ENCODE measurements at regions not wholly inside any gene's neighbourhood (a gene's known extent, or its start where the extent isn't known, plus 50 kb on each side); places are given as distances from the start of the nearest gene placed in this dataset.

DNA sequence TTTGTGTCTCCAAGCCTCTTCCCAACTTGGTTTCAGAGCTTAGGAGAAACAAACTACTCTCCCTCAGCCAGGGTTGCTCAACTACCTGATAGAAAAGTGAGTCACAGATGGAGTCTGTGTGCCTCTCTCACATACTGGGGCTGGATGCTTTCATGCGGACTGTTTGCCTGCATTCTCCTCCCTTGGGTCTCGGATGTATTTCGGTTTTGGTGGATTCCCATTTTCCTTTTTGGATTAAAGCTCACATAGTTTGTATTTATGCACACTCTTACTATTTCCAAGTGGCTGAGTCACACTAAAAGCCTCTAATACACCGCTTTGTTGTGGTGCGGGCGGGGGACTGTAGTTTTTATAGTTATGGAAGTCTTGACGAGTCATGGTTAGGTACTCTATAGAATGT is 505.4 kb downstream of the LRFN5 start:
- Histone ChIP-seq H3K27ac (no peak overlapping the region), H3K4me1 (no peaks in the 10 kb centered on the region), H3K9me3 (peaks cover 13% of the 10 kb centered on the region), H3K4me3 (no peak overlapping the region), H3K4me2 (no peak overlapping the region)
- TF ChIP-seq BHLHE40 (IDR thresholded peaks at IDR 0.05; ENCODE audit: low read depth, low read length) (no peak), CBX2 (IDR thresholded peaks at IDR 0.05; ENCODE audit: borderline replicate concordance, low read depth) (no peak), HOXB5 (CRISPR knock-in tag; IDR thresholded peaks at IDR 0.05) (no peak), GATA3 (IDR thresholded peaks at IDR 0.05; ENCODE audit: borderline replicate concordance) (no peak), RFX5 (IDR thresholded peaks at IDR 0.05) (no peak), TFCP2L1 (CRISPR knock-in tag; IDR thresholded peaks at IDR 0.05) (no peak), FOXS1 (CRISPR knock-in tag; IDR thresholded peaks at IDR 0.05) (no peak), CEBPB (IDR thresholded peaks at IDR 0.05) (no peak), ZFP36 (IDR thresholded peaks at IDR 0.05; ENCODE audit: borderline replicate concordance, partially characterized antibody) (no peak), CHD2 (IDR thresholded peaks at IDR 0.05; ENCODE audit: low read length, partially characterized antibody) (no peak), RNF2 (IDR thresholded peaks at IDR 0.05; ENCODE audit: borderline replicate concordance, low read depth) (no peak), RCOR1 (IDR thresholded peaks at IDR 0.05; ENCODE audit: low read depth, low read length) (no peak)
- TF ChIP-seq, protein P1, sequence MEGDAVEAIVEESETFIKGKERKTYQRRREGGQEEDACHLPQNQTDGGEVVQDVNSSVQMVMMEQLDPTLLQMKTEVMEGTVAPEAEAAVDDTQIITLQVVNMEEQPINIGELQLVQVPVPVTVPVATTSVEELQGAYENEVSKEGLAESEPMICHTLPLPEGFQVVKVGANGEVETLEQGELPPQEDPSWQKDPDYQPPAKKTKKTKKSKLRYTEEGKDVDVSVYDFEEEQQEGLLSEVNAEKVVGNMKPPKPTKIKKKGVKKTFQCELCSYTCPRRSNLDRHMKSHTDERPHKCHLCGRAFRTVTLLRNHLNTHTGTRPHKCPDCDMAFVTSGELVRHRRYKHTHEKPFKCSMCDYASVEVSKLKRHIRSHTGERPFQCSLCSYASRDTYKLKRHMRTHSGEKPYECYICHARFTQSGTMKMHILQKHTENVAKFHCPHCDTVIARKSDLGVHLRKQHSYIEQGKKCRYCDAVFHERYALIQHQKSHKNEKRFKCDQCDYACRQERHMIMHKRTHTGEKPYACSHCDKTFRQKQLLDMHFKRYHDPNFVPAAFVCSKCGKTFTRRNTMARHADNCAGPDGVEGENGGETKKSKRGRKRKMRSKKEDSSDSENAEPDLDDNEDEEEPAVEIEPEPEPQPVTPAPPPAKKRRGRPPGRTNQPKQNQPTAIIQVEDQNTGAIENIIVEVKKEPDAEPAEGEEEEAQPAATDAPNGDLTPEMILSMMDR (IDR thresholded peaks at IDR 0.05) = no peak
- TF ChIP-seq, protein P2, sequence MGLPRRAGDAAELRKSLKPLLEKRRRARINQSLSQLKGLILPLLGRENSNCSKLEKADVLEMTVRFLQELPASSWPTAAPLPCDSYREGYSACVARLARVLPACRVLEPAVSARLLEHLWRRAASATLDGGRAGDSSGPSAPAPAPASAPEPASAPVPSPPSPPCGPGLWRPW (IDR thresholded peaks at IDR 0.05) = no peak
- TF ChIP-seq, protein P3, sequence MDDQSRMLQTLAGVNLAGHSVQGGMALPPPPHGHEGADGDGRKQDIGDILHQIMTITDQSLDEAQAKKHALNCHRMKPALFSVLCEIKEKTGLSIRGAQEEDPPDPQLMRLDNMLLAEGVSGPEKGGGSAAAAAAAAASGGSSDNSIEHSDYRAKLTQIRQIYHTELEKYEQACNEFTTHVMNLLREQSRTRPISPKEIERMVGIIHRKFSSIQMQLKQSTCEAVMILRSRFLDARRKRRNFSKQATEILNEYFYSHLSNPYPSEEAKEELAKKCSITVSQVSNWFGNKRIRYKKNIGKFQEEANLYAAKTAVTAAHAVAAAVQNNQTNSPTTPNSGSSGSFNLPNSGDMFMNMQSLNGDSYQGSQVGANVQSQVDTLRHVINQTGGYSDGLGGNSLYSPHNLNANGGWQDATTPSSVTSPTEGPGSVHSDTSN (IDR thresholded peaks at IDR 0.05) = no peak
- WGBS (ENCODE audit: missing lambda C conversion rate) = 66% methylated on average over 7 of the region's 7 CpGs
- FAIRE-seq = no peak
- ATAC-seq = no peak
- ChIA-PET CTCF (interaction anchor here (0.9 kb wide), 1 partner anchor 85 kb away, joined by 3 read pairs; no protein-coding TSS in a partner anchor), POLR2A (no interaction called here)
- DNase-seq (ENCODE audit: low read depth in 1 of 2, low spot score in 1 of 2) = no peak

DNA sequence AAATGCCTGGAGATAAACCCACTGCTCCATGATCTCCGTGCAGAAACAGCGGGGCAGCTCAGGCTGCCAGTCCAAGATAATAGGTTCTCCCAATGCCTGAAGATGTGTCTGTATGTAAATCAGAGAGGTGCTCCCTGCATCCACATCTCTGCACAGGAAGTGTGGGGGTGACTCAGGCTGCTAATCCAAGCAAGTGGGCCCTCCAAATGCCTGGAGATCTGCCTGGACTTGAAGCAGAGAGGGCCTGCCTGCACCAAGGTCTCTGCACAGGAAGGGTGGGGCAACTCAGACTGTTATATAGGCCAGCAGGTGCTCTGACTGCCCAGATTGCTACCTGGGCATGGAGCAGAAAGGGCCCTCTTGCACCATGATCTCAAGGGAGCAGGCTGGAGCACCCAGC is 504.7 kb downstream of the LRFN5 start:
- H3K27ac ChIP-seq = no peak overlapping the region

DNA sequence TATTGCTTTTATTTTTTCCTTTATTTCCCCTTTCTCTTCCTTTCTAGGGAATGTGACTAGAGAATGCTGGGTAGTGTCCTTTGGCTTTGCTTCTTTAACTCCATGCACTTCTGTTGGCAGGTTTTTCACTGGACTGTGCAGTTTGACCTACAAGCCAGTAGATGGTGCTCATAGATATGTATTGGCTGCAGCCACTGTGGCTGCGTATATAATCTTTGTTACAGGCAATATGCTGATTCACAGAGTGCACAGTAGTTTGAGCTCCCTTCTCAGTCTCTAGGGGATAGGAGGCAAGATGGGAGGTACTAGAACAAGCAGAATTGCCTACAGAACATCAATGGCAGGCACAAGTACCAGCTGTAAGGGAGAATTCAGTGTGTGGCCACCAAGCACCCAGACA is 503.5 kb downstream of the LRFN5 start:
- ChIA-PET POLR2A (no interaction called here), CTCF (interaction anchor here (0.7 to 1.5 kb wide), 9 partner anchors 12 to 127 kb away, joined by 3 to 6 read pairs (median 4); no protein-coding TSS in a partner anchor)
- no peak overlapping the region for H3K4me3 ChIP-seq
- no peaks in the 10 kb centered on the region for H3K4me1 ChIP-seq
- WGBS (ENCODE audit: missing lambda C conversion rate) = 44% methylated on average over 1 of the region's 1 CpG
- peaks cover 13% of the 10 kb centered on the region for H3K9me3 ChIP-seq
- peak; percentile 66 to 85 for TF ChIP-seq RAD21 (conservative IDR thresholded peaks at IDR 0.05 in 1 of 2, IDR thresholded peaks at IDR 0.05 in 1 of 2)
- no peak for TF ChIP-seq PHF8 (IDR thresholded peaks at IDR 0.05; ENCODE audit: borderline replicate concordance, low read depth)
- TF ChIP-seq CHD4 (IDR thresholded peaks at IDR 0.05; ENCODE audit: borderline replicate concordance) = no peak
- TF ChIP-seq SMC3 (IDR thresholded peaks at IDR 0.05) = peak; percentile 53
- TF ChIP-seq, protein P4, sequence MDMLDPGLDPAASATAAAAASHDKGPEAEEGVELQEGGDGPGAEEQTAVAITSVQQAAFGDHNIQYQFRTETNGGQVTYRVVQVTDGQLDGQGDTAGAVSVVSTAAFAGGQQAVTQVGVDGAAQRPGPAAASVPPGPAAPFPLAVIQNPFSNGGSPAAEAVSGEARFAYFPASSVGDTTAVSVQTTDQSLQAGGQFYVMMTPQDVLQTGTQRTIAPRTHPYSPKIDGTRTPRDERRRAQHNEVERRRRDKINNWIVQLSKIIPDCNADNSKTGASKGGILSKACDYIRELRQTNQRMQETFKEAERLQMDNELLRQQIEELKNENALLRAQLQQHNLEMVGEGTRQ (IDR thresholded peaks at IDR 0.05) = no peak
- TF ChIP-seq, protein P1 (IDR thresholded peaks at IDR 0.05) = peak; percentile 39
- TF ChIP-seq HDAC2 (IDR thresholded peaks at IDR 0.05) = no peak
- DNase-seq (ENCODE audit: low read depth in 1 of 2, low spot score in 1 of 2) (peak; percentile 5 to 66), FAIRE-seq (no peak), ATAC-seq (peak; percentile 56 to 86; a peak in 5 of 6 replicates)
- H3K4me2 ChIP-seq = no peak overlapping the region
- H3K27ac ChIP-seq = 0 out of 6 replicates have a peak overlapping the region, but pooled peaks of 1 of the 2 experiments have one; percentile 25

More for the DNA sequence above, 504.7 kb downstream of the LRFN5 start:
- no peak for TF ChIP-seq KDM5A (IDR thresholded peaks at IDR 0.05)
- no peak for TF ChIP-seq CBX8 (IDR thresholded peaks at IDR 0.05)
- no peak for TF ChIP-seq JUN (IDR thresholded peaks at IDR 0.05)
- TF ChIP-seq, protein P5, sequence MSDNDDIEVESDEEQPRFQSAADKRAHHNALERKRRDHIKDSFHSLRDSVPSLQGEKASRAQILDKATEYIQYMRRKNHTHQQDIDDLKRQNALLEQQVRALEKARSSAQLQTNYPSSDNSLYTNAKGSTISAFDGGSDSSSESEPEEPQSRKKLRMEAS (IDR thresholded peaks at IDR 0.05) = no peak
- TF ChIP-seq SMC3 (IDR thresholded peaks at IDR 0.05) = no peak
- no peak for TF ChIP-seq RFX5 (IDR thresholded peaks at IDR 0.05)
- no peak for TF ChIP-seq POLR2A (IDR thresholded peaks at IDR 0.05; ENCODE audit: low read length)
- TF ChIP-seq ZFP36 (IDR thresholded peaks at IDR 0.05; ENCODE audit: borderline replicate concordance, partially characterized antibody) = no peak
- no peak for TF ChIP-seq CHD4 (IDR thresholded peaks at IDR 0.05; ENCODE audit: borderline replicate concordance)
- no peak for TF ChIP-seq POLR2AphosphoS2 (conservative IDR thresholded peaks at IDR 0.05; ENCODE audit: low read length)
- no peak for TF ChIP-seq FOXS1 (CRISPR knock-in tag; IDR thresholded peaks at IDR 0.05)
- no peak for TF ChIP-seq FOSB (CRISPR knock-in tag; IDR thresholded peaks at IDR 0.05)
- ATAC-seq (no peak), DNase-seq (ENCODE audit: low read depth in 1 of 2, low spot score in 1 of 2) (no peak), FAIRE-seq (no peak)
- WGBS (ENCODE audit: missing lambda C conversion rate) = 68% methylated on average over 2 of the region's 2 CpGs
- Histone ChIP-seq H3K4me2 (no peak overlapping the region), H3K9me3 (peaks cover 13% of the 10 kb centered on the region), H3K4me3 (no peak overlapping the region), H3K4me1 (no peaks in the 10 kb centered on the region)
- ChIA-PET POLR2A (no interaction called here), CTCF (interaction anchor here (1.0 to 1.5 kb wide), 3 partner anchors 11 to 103 kb away, joined by 3 to 6 read pairs (median 5); no protein-coding TSS in a partner anchor)
